Activated B cell treated with CpG ODN at 0.5 μM for 24 hours (primary cell): ENCODE measurements at regions not wholly inside any gene's neighbourhood (a gene's known extent, or its start where the extent isn't known, plus 50 kb on each side); places are given as distances from the start of the nearest gene placed in this dataset.

Source experiments
- ATAC-seq: fragments of 200-7000 bp; cut with Tn5 transposase; one replicate; pipeline ENCODE4 v1.10.0; 2021; ENCODE audit warnings: low read depth, mild to moderate bottlenecking, moderate library complexity
- CTCF ChIA-PET: fragments of 350-600 bp; sonication (Branson Sonifier 250); formaldehyde crosslinking; loops from one replicate; lab custom pipeline; 2021; ENCODE audit warnings: antibody characterized with exemption; lab: Charles Lee
- POLR2A ChIA-PET: fragments of 350-600 bp; sonication (Branson Sonifier 250); formaldehyde crosslinking; loops from one replicate; lab custom pipeline; 2021; ENCODE audit warnings: antibody characterized with exemption; lab: Charles Lee
- DNase-seq: peaks from one replicate; pipeline ENCODE4 v3.0.0; 2022
- H3K27ac Mint-ChIP-seq: one replicate; pipeline ENCODE4 v1.8.0; 2020; ENCODE audit warnings: mixed read lengths
- H3K27me3 Mint-ChIP-seq: one replicate; pipeline ENCODE4 v1.8.0; 2021; ENCODE audit warnings: mixed read lengths
- H3K36me3 Mint-ChIP-seq: one replicate; pipeline ENCODE4 v1.8.0; 2021; ENCODE audit warnings: low read depth, mixed read lengths
- H3K4me1 Mint-ChIP-seq: one replicate; pipeline ENCODE4 v1.8.0; 2021; ENCODE audit warnings: mixed read lengths
- H3K4me3 Mint-ChIP-seq: one replicate; pipeline ENCODE4 v1.8.0; 2020; ENCODE audit warnings: mild to moderate bottlenecking, mixed read lengths
- H3K9me3 Mint-ChIP-seq: one replicate; pipeline ENCODE4 v1.8.0; 2020; ENCODE audit warnings: mixed read lengths
- intact Hi-C: fragments of 100-400 bp; cut with micrococcal nuclease; formaldehyde crosslinking; loops from one replicate; pipeline ENCODE4 v1.15.1; 2024
- TF ChIP-seq, protein P1 (sequence below): fragments of 200-600 bp; IDR thresholded peaks from one replicate; pipeline ENCODE4 v1.8.0; 2022; ENCODE audit warnings: antibody characterized with exemption, mild to moderate bottlenecking

DNA sequence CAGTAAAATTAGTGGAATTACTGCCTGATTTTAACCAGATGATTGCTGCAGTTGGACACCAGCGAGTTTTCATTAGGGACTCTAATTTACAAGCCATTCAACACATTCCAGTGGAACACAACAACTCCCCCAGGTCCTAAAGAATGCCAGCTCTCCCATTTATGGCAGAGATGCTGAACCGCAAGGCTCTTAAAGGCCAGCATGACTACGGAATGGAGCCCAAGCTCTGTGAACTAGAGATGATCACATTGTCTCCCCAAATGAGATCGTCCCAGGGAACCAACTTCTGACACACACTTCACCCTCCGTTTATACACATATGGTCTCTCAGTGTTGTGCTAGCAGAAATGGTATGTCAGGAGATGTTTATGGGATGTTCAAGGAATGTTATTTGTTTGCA lies 446.2 kb upstream of the NR2F2 start:
- Mint-ChIP-seq H3K4me1 (peaks cover 6% of the 10 kb centered on the region), H3K9me3 (no peaks in the 10 kb centered on the region), H3K36me3 (no peaks in the 10 kb centered on the region), H3K4me3 (no peak overlapping the region), H3K27ac (no peak overlapping the region), H3K27me3 (no peaks in the 10 kb centered on the region)
- CTCF ChIA-PET: no interaction called here
- DNase-seq (no peak), ATAC-seq (no peak)
- POLR2A ChIA-PET: no interaction called here
- intact Hi-C loops: no loop called here
- TF ChIP-seq, protein P1, sequence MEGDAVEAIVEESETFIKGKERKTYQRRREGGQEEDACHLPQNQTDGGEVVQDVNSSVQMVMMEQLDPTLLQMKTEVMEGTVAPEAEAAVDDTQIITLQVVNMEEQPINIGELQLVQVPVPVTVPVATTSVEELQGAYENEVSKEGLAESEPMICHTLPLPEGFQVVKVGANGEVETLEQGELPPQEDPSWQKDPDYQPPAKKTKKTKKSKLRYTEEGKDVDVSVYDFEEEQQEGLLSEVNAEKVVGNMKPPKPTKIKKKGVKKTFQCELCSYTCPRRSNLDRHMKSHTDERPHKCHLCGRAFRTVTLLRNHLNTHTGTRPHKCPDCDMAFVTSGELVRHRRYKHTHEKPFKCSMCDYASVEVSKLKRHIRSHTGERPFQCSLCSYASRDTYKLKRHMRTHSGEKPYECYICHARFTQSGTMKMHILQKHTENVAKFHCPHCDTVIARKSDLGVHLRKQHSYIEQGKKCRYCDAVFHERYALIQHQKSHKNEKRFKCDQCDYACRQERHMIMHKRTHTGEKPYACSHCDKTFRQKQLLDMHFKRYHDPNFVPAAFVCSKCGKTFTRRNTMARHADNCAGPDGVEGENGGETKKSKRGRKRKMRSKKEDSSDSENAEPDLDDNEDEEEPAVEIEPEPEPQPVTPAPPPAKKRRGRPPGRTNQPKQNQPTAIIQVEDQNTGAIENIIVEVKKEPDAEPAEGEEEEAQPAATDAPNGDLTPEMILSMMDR: no peak

DNA sequence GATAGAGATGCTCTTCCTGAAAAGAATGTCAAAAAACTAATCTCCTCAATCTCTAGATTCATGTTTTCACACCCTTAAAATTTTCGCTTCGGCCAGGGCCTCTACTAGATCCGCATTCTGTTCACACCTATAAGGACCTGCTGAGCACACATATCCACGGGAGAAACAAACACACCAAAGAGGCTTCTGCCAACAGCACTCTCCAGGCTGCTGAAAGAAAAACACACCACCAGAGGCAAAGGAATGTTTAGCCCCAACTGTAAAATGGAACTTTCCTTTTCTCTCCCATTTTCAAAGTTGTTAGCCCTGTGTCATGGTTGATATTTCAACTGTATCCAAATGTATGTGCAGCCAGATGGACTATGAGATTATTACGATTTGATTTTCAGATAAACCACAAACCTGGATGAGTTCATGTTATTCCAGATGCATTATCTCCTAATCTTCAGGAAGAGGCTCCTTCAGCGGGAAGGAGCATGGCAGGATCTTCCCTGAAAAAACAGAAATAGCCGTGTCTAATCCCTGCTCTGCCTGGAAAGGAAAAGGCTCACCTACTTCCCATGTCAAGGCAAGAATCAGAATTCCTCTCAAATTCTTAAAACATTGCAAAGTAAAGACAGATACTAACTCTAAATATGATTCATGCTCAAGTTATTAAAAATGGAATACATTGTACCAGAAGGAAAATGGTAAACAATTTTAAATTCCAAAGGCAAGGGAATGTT lies 442.7 kb upstream of the NR2F2 start:
- ChIA-PET POLR2A (no interaction called here), CTCF (no interaction called here)
- Mint-ChIP-seq H3K9me3 (no peaks in the 10 kb centered on the region), H3K4me3 (no peak overlapping the region), H3K36me3 (no peaks in the 10 kb centered on the region), H3K27ac (no peak overlapping the region), H3K4me1 (no peaks in the 10 kb centered on the region), H3K27me3 (no peaks in the 10 kb centered on the region)
- DNase-seq (no peak), ATAC-seq (no peak)
- intact Hi-C loops: no loop called here
- TF ChIP-seq, protein P1: no peak

DNA sequence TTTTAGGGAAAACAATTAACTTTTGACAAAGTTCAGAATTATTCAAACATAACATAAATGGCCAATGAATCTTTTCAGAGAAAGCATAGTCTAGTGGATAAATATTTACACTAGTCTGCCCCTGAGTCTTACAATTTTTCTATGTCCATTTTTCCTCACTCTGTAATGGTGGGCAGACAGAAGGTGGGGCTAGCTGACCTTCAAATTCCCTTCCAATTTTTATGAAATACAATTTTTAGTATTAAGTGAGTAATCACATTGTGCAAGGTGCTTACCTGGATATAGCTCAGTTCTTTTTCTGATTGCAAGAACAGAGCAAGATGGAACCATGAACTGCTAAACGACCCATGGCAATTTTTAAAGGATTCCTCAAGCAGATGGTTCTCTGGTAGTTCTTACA lies 441.7 kb upstream of the NR2F2 start:
- Mint-ChIP-seq H3K9me3 (no peaks in the 10 kb centered on the region), H3K4me3 (no peak overlapping the region), H3K27ac (no peak overlapping the region), H3K27me3 (no peaks in the 10 kb centered on the region), H3K36me3 (no peaks in the 10 kb centered on the region), H3K4me1 (no peaks in the 10 kb centered on the region)
- CTCF ChIA-PET: no interaction called here
- no peak for ATAC-seq
- DNase-seq: no peak
- TF ChIP-seq, protein P1: no peak
- intact Hi-C loops: no loop called here
- POLR2A ChIA-PET: no interaction called here

DNA sequence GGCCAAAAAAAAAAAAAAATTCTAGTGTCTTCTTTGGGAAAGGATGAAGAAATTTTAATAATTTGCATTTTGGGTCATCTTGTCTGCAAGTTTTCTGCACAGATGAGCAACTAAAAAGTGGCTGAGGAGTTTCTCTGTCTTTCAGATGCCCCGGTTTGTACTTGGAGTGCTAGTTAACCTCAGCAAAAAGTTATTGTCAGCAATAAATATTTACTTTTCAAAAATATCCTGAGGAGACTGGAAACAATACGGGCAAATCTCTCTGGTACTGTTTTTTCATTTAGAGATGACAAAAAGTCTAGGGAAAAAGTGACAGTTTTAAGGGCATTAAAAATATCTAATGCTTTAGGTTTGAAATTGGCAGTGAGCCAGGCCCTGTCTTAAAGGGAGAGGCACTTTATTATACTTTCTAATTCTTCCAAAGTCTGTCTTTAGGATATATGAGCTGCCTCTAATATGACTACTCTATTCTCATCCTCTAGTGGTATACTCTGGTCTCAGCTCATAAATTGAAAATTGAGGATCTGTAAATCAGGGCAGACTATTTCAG lies 436.0 kb upstream of the NR2F2 start:
- no peaks in the 10 kb centered on the region for H3K4me1 Mint-ChIP-seq
- TF ChIP-seq, protein P1: no peak
- CTCF ChIA-PET: no interaction called here
- H3K27me3 Mint-ChIP-seq: no peaks in the 10 kb centered on the region
- H3K27ac Mint-ChIP-seq: no peak overlapping the region
- no peaks in the 10 kb centered on the region for H3K36me3 Mint-ChIP-seq
- POLR2A ChIA-PET: no interaction called here
- ATAC-seq: no peak
- intact Hi-C loops: no loop called here
- no peak for DNase-seq
- H3K4me3 Mint-ChIP-seq: no peak overlapping the region
- no peaks in the 10 kb centered on the region for H3K9me3 Mint-ChIP-seq

DNA sequence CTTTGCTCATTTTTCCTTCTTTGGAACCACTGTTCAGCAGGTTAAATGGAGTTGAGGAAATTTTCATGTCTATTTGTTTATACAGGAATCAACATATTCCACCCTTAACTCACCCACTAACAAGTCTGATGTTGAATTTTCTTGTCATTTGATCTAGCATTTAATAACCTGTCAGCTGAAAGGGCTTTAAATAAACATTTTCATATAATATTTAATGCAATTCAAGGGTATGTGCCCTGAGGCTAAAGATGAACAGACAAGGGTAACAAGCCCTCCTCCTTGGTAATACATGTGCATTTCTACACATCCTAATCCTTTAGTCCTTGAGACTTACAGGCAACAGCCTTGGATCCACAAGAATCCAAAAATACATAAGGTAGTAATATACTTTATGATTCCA lies 435.0 kb upstream of the NR2F2 start:
- DNase-seq (no peak), ATAC-seq (no peak)
- no peak overlapping the region for H3K4me3 Mint-ChIP-seq
- no peak overlapping the region for H3K27ac Mint-ChIP-seq
- TF ChIP-seq, protein P1: no peak
- H3K4me1 Mint-ChIP-seq: no peaks in the 10 kb centered on the region
- POLR2A ChIA-PET: no interaction called here
- H3K36me3 Mint-ChIP-seq: no peaks in the 10 kb centered on the region
- no peaks in the 10 kb centered on the region for H3K9me3 Mint-ChIP-seq
- CTCF ChIA-PET: no interaction called here
- intact Hi-C loops: no loop called here
- H3K27me3 Mint-ChIP-seq: no peaks in the 10 kb centered on the region
